HG02759 (cell line): ENCODE measurements at regions not wholly inside any gene's neighbourhood (a gene's known extent, or its start where the extent isn't known, plus 50 kb on each side); places are given as distances from the start of the nearest gene placed in this dataset.

Source experiments
- ATAC-seq: cut with Tn5 transposase; IDR thresholded peaks from one replicate; pipeline ENCODE4 v1.9.1; 2021; ENCODE audit warnings: mild to moderate bottlenecking, moderate library complexity; ENCODE audit not compliant: unreplicated experiment

GRCh38 chr13:111513766-111514609 is 193.5 kb downstream of the TEX29 start:
- no peak for ATAC-seq

- no peak for ATAC-seq
These were observed 194.3 kb downstream of the TEX29 start for GRCh38 chr13:111514610-111515306.

GRCh38 chr13:111515307-111515617 is 194.8 kb downstream of the TEX29 start:
- ATAC-seq: no peak

DNA sequence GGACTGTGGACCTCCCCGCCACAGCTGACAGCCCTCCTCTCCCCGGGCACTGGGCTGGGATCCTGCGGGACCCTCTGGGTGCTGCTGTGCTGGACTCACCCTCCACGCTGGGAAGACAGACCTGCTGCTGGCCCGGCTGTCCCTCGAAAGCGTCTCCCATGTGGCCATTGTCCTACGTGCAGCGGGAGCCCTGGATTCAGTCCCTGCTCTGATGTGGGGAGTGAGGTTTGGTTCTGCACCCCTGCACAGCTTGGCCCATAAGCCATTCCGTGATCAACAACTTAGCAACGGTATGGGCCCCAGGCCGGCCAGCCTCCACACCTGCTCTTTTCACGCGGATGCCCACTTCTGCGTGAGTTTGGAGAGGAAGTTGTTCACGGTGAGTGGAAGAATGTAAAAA is 195.2 kb downstream of the TEX29 start:
- no peak for ATAC-seq

DNA sequence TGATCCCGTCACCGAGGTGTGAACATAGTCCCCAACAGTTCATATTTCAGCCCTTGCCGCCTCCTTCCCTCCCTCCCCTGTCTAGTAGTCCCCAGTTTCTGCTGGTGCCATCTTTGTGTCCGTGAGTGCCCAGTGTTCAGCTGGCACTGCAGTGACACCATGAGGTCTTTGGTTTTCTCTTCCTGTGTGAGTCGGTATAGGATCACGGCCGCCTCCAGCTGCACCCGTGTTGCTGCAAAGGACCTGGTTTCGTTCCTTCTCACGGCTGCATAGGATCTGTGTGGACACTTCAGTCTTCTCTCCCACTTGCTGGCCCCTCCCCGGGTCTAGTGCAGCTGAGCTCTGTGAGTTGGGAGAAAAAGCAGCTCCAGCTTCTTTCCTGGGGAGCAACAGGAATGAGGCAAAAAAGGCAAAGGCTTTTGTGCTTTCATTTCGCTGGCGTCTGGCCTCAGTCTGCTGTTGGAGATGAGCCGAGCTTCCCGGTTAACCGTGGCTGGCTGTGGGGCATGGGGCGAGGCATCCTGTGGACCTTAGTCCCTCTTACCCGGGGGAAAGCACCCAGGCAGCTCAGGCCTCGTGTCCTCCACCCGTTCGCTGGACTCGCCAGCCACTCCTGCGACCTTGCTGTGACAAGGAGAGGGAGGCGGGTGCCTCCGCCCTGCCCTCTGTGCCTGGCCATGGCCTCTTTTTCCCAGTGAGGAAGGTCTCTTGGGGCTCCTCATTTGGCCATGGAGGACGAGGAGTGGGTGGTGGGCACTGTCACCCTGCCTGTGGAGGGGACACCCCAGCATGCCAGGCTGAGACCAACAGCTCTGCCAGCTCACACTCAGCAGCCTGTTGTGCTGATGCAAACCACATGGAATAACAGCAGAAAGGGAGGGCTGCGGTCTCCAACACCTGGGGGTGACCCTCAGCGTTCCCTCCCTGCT is 196.5 kb downstream of the TEX29 start:
- ATAC-seq: no peak

GRCh38 chr13:111517641-111518010 is 197.2 kb downstream of the TEX29 start:
- no peak for ATAC-seq

GRCh38 chr13:111518161-111518792 is 197.8 kb downstream of the TEX29 start:
- ATAC-seq: no peak

- no peak for ATAC-seq
These were observed 198.6 kb downstream of the TEX29 start for GRCh38 chr13:111519041-111519440.

- ATAC-seq: no peak
These were observed 199.2 kb downstream of the TEX29 start for GRCh38 chr13:111519490-111520170.

- no peak for ATAC-seq
These were observed 200.6 kb downstream of the TEX29 start for GRCh38 chr13:111521030-111521429.

DNA sequence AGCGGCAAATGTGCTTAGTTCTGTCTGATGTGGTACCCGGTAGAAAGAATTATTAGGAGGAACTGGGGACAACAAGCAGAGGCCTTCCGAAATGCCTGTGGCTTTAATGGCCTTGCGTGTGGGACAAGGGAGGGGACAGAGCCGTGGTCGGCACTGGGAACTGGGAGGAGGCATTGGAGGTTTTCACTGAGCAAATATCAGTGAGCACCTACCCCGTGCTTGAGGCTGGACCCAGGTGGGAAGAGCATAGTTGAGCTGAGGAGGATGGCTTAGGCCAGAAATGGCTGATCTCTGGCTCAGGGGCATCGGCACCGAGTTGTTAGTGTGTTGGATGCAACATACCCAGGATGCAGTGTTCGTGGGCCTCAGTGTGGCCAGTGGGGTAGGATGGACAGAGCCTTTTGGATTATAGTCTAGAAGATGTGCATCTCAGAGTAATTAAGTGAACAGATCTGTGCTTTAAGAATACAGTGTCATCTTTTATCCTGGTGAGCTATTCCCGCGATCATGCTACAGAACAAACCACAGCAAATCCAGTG is 201.3 kb downstream of the TEX29 start:
- ATAC-seq: no peak

DNA sequence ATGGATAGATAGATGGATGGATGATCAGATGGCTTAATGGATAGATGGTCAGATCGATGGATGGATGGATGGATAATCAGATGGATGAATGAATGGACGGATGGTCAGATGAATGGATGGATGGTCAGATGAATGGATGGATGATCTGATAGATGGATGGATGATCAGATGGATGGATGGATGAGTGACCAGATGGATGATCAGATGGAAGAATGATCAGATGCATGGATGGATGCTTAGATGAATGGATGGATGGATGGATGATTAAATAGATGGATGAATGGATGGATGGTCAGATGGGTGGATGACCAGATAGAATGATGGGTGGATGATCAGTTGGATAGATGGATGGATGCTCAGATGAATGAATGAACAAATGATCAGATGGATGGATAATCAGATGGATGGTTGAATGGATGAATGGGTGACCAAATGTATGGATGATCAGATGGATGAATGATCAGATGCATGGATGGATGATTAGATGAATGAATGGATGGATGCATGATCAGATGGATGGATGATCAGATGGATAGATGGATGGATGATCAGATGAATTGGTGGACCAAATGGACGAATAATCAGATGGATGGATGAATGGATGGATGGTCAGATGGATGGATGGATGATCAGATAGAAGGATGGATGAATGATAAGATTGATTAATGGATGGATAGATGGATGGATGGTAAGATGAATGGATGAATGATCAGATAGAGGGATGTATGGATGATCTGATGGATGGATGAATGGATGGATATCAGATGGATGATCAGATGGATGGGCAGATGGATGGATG is 205.1 kb downstream of the TEX29 start:
- no peak for ATAC-seq

- ATAC-seq: no peak
These were observed 206.5 kb downstream of the TEX29 start for GRCh38 chr13:111526922-111527321.

- ATAC-seq: no peak
These were observed 207.3 kb downstream of the TEX29 start for GRCh38 chr13:111527614-111528229.

- ATAC-seq: no peak
These were observed 208.1 kb downstream of the TEX29 start for GRCh38 chr13:111528513-111528912.

GRCh38 chr13:111530137-111530870 is 209.9 kb downstream of the TEX29 start:
- ATAC-seq: no peak

DNA sequence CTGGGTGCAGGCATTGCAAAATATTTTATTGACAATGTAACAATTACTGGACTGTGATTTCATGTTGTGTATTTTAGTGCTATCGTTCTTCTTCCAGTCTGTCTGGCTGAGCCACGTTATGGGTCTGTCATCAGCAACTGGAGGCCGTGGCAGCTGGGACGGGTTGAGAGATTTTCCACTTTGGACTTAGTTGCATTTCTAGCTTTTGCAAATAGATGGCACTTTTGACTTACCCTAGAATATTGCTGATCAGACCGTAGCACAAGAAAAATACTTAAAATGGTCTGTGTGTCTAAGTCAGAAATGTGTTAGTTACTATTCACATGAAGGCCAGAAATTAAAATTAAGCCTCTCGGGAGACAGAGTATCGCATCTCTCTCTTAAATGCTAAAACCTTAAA is 211.1 kb downstream of the TEX29 start:
- no peak for ATAC-seq

DNA sequence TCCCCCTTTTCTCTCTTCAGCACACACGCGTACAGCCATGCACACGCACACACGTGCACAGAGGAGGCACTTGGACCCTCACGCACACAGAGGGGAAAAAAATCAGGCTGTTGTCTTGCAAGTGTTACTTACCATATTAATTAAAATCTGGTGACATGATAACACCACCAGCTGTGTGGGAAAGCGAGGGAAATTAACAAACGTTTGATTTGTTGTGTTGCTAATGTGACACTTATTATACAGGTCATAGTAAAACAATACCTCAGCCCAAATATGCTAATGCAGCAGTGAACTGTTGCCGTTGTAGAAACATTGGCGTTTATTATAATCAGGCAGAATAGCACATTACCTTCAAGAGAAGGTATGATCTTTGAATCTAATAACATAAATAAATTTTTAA is 211.7 kb downstream of the TEX29 start:
- no peak for ATAC-seq
